ENCODE measurements at regions not wholly inside any gene's neighbourhood (a gene's known extent, or its start where the extent isn't known, plus 50 kb on each side); places are given as distances from the start of the nearest gene placed in this dataset.

DNA sequence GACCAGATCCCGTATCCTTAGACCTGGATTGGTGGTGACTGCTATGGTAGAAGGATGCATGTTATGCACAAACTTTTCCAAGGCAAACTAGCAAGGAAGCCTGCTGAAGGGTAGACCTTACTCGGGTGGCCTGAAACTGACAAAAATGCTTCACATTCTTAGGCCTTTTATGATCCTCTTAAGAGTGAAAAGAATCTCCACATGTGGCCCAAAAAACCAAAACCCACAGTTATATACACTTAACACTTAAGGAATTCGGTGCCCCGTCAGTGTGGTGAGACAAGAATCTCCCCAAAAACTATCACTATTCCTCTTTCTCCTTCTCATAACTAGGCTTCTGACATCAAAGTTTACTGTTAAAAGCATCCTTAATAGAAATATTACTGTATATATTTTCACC is 130.1 kb upstream of the SOX2 start:
- FAIRE-seq = no peak
- no peaks in the 10 kb centered on the region for H3K4me1 ChIP-seq (ENCODE audit: control insufficient read depth, extremely low read depth, insufficient read depth, low read length)

GRCh38 chr3:181578743-181579142 is 133.0 kb upstream of the SOX2 start:
- Histone ChIP-seq H2AFZ (ENCODE audit: control insufficient read depth, low read length) (no peak overlapping the region), H3K4me1 (ENCODE audit: control insufficient read depth, extremely low read depth, insufficient read depth, low read length) (no peaks in the 10 kb centered on the region), H3K4me2 (ENCODE audit: control insufficient read depth, extremely low read depth, insufficient read depth, low read depth, low read length) (no peak overlapping the region), H3K36me3 (ENCODE audit: control insufficient read depth in 2 of 2, extremely low read depth in 1 of 2, insufficient read depth in 2 of 2, low read length in 2 of 2) (no peaks in the 10 kb centered on the region), H3K27ac (ENCODE audit: control insufficient read depth, insufficient read depth, low read length) (no peak overlapping the region), H4K20me1 (ENCODE audit: control insufficient read depth, extremely low read depth, insufficient read depth, low read length) (no peaks in the 10 kb centered on the region), H3K9me1 (ENCODE audit: control insufficient read depth, extremely low read depth, insufficient read depth, low read length) (no peaks in the 10 kb centered on the region), H3K9me3 (ENCODE audit: control insufficient read depth, low read depth, low read length) (no peaks in the 10 kb centered on the region), H3K27me3 (ENCODE audit: control insufficient read depth, extremely low read depth, insufficient read depth, low read length) (no peaks in the 10 kb centered on the region), H3K9ac (ENCODE audit: control insufficient read depth, extremely low read depth, insufficient read depth, low read length) (no peak overlapping the region), H3K79me2 (ENCODE audit: control insufficient read depth, insufficient read depth, low read length) (no peaks in the 10 kb centered on the region), H3K4me3 (ENCODE audit: control insufficient read depth in 2 of 3, extremely low read depth in 1 of 3, insufficient read depth in 2 of 3, low read depth in 1 of 3, low read length in 3 of 3) (no peak overlapping the region)
- dilution Hi-C loops (cut with MboI; ENCODE audit: extremely low pct_ligation_motif_present, low sequenced_read_pairs) = no loop called here
- TF ChIP-seq, protein P1, sequence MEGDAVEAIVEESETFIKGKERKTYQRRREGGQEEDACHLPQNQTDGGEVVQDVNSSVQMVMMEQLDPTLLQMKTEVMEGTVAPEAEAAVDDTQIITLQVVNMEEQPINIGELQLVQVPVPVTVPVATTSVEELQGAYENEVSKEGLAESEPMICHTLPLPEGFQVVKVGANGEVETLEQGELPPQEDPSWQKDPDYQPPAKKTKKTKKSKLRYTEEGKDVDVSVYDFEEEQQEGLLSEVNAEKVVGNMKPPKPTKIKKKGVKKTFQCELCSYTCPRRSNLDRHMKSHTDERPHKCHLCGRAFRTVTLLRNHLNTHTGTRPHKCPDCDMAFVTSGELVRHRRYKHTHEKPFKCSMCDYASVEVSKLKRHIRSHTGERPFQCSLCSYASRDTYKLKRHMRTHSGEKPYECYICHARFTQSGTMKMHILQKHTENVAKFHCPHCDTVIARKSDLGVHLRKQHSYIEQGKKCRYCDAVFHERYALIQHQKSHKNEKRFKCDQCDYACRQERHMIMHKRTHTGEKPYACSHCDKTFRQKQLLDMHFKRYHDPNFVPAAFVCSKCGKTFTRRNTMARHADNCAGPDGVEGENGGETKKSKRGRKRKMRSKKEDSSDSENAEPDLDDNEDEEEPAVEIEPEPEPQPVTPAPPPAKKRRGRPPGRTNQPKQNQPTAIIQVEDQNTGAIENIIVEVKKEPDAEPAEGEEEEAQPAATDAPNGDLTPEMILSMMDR (optimal IDR thresholded peaks at IDR 0.05 in 1 of 3, IDR thresholded peaks at IDR 0.05 in 1 of 3, conservative IDR thresholded peaks at IDR 0.05 in 1 of 3; ENCODE audit: extremely low read depth in 1 of 3, insufficient read depth in 2 of 3, low read length in 3 of 3) = no peak
- TF ChIP-seq EZH2 (IDR thresholded peaks at IDR 0.05; ENCODE audit: low read length) = no peak
- no peak for FAIRE-seq
- DNase-seq (ENCODE audit: low read depth, low spot score) = no peak

More for the DNA sequence above, 130.1 kb upstream of the SOX2 start:
- Histone ChIP-seq H3K9me1 (ENCODE audit: control insufficient read depth, extremely low read depth, insufficient read depth, low read length) (no peaks in the 10 kb centered on the region), H3K79me2 (ENCODE audit: control insufficient read depth, insufficient read depth, low read length) (no peaks in the 10 kb centered on the region), H3K4me2 (ENCODE audit: control insufficient read depth, extremely low read depth, insufficient read depth, low read depth, low read length) (no peak overlapping the region), H3K9ac (ENCODE audit: control insufficient read depth, extremely low read depth, insufficient read depth, low read length) (no peak overlapping the region), H3K27ac (ENCODE audit: control insufficient read depth, insufficient read depth, low read length) (no peak overlapping the region), H4K20me1 (ENCODE audit: control insufficient read depth, extremely low read depth, insufficient read depth, low read length) (no peaks in the 10 kb centered on the region), H3K4me3 (ENCODE audit: control insufficient read depth in 2 of 3, extremely low read depth in 1 of 3, insufficient read depth in 2 of 3, low read depth in 1 of 3, low read length in 3 of 3) (no peak overlapping the region), H3K36me3 (ENCODE audit: control insufficient read depth in 2 of 2, extremely low read depth in 1 of 2, insufficient read depth in 2 of 2, low read length in 2 of 2) (no peaks in the 10 kb centered on the region), H3K9me3 (ENCODE audit: control insufficient read depth, low read depth, low read length) (no peaks in the 10 kb centered on the region), H3K27me3 (ENCODE audit: control insufficient read depth, extremely low read depth, insufficient read depth, low read length) (no peaks in the 10 kb centered on the region), H2AFZ (ENCODE audit: control insufficient read depth, low read length) (no peak overlapping the region)
- TF ChIP-seq EZH2 (IDR thresholded peaks at IDR 0.05; ENCODE audit: low read length) = no peak
- TF ChIP-seq, protein P1 (optimal IDR thresholded peaks at IDR 0.05 in 1 of 3, IDR thresholded peaks at IDR 0.05 in 1 of 3, conservative IDR thresholded peaks at IDR 0.05 in 1 of 3; ENCODE audit: extremely low read depth in 1 of 3, insufficient read depth in 2 of 3, low read length in 3 of 3) = no peak
- no peak for DNase-seq (ENCODE audit: low read depth, low spot score)
- dilution Hi-C loops (cut with MboI; ENCODE audit: extremely low pct_ligation_motif_present, low sequenced_read_pairs) = no loop called here
